ENCODE measurements at regions not wholly inside any gene's neighbourhood (a gene's known extent, or its start where the extent isn't known, plus 50 kb on each side); places are given as distances from the start of the nearest gene placed in this dataset.

- Histone ChIP-seq H3F3A (ENCODE audit: insufficient read depth, low read depth) (no peaks in the 10 kb centered on the region), H3K9me2 (ENCODE audit: insufficient read depth) (no peaks in the 10 kb centered on the region), H3K4me2 (no peak overlapping the region), H3K27ac (no peak overlapping the region), H3K27me3 (ENCODE audit: insufficient read depth, low read depth) (no peaks in the 10 kb centered on the region), H3K36me3 (ENCODE audit: low read depth) (no peaks in the 10 kb centered on the region), H3K79me2 (ENCODE audit: low read depth) (no peaks in the 10 kb centered on the region), H2AFZ (no peak overlapping the region), H3K9me3 (ENCODE audit: insufficient read depth, low read depth) (no peaks in the 10 kb centered on the region), H3K4me1 (replicated peaks; ENCODE audit: insufficient read depth) (no peaks in the 10 kb centered on the region), H4K20me1 (ENCODE audit: insufficient read depth) (no peaks in the 10 kb centered on the region), H3K4me3 (no peak overlapping the region)
- BruUV-seq (replicated peaks), result no TSS peak
- CTCF ChIA-PET, result no interaction called here
- POLR2A ChIA-PET (ENCODE audit: unreplicated experiment), result no interaction called here
- no peak for DNase-seq
- intact Hi-C loops (cut with micrococcal nuclease; ENCODE audit: unreplicated experiment), result no loop called here
- TF ChIP-seq CTCF (conservative IDR thresholded peaks at IDR 0.05) (no peak), EZH2 (IDR thresholded peaks at IDR 0.05; ENCODE audit: low read depth) (no peak)
Measured at GRCh38 chr4:56112377-56112776, 163.6 kb downstream of the CEP135 start.

- Histone ChIP-seq H3F3A (ENCODE audit: insufficient read depth, low read depth) (no peaks in the 10 kb centered on the region), H3K4me1 (replicated peaks; ENCODE audit: insufficient read depth) (no peaks in the 10 kb centered on the region), H4K20me1 (ENCODE audit: insufficient read depth) (no peaks in the 10 kb centered on the region), H2AFZ (no peak overlapping the region), H3K27me3 (ENCODE audit: insufficient read depth, low read depth) (no peaks in the 10 kb centered on the region), H3K9me3 (ENCODE audit: insufficient read depth, low read depth) (no peaks in the 10 kb centered on the region), H3K4me3 (no peak overlapping the region), H3K4me2 (no peak overlapping the region), H3K36me3 (ENCODE audit: low read depth) (no peaks in the 10 kb centered on the region), H3K79me2 (ENCODE audit: low read depth) (no peaks in the 10 kb centered on the region), H3K9me2 (ENCODE audit: insufficient read depth) (no peaks in the 10 kb centered on the region), H3K27ac (no peak overlapping the region)
- ChIA-PET CTCF (no interaction called here), POLR2A (ENCODE audit: unreplicated experiment) (no interaction called here)
- DNase-seq, result no peak
- intact Hi-C loops (cut with micrococcal nuclease; ENCODE audit: unreplicated experiment), result no loop called here
- TF ChIP-seq EZH2 (IDR thresholded peaks at IDR 0.05; ENCODE audit: low read depth), result no peak
- TF ChIP-seq CTCF (conservative IDR thresholded peaks at IDR 0.05), result no peak
- no TSS peak for BruUV-seq (replicated peaks)
Measured at GRCh38 chr4:56106180-56107147, 157.7 kb downstream of the CEP135 start.

- Histone ChIP-seq H3K36me3 (ENCODE audit: low read depth) (no peaks in the 10 kb centered on the region), H3K9me2 (ENCODE audit: insufficient read depth) (no peaks in the 10 kb centered on the region), H3K9me3 (ENCODE audit: insufficient read depth, low read depth) (no peaks in the 10 kb centered on the region), H3K4me3 (no peak overlapping the region), H4K20me1 (ENCODE audit: insufficient read depth) (no peaks in the 10 kb centered on the region), H3F3A (ENCODE audit: insufficient read depth, low read depth) (no peaks in the 10 kb centered on the region), H3K4me2 (no peak overlapping the region), H3K27me3 (ENCODE audit: insufficient read depth, low read depth) (no peaks in the 10 kb centered on the region), H3K4me1 (replicated peaks; ENCODE audit: insufficient read depth) (no peaks in the 10 kb centered on the region), H3K27ac (no peak overlapping the region), H3K79me2 (ENCODE audit: low read depth) (no peaks in the 10 kb centered on the region), H2AFZ (no peak overlapping the region)
- TF ChIP-seq CTCF (conservative IDR thresholded peaks at IDR 0.05) (no peak), EZH2 (IDR thresholded peaks at IDR 0.05; ENCODE audit: low read depth) (no peak)
- no TSS peak for BruUV-seq (replicated peaks)
- CTCF ChIA-PET, result no interaction called here
- POLR2A ChIA-PET (ENCODE audit: unreplicated experiment), result no interaction called here
- intact Hi-C loops (cut with micrococcal nuclease; ENCODE audit: unreplicated experiment), result no loop called here
- no peak for DNase-seq
Measured at GRCh38 chr4:56104188-56104587, 155.4 kb downstream of the CEP135 start.
